GM18520 (cell line): ENCODE measurements at regions not wholly inside any gene's neighbourhood (a gene's known extent, or its start where the extent isn't known, plus 50 kb on each side); places are given as distances from the start of the nearest gene placed in this dataset.

ENCODE experiments used
- ATAC-seq: cut with Tn5 transposase; IDR thresholded peaks from one replicate; pipeline ENCODE4 v1.9.1; 2021; ENCODE audit not compliant: unreplicated experiment

DNA sequence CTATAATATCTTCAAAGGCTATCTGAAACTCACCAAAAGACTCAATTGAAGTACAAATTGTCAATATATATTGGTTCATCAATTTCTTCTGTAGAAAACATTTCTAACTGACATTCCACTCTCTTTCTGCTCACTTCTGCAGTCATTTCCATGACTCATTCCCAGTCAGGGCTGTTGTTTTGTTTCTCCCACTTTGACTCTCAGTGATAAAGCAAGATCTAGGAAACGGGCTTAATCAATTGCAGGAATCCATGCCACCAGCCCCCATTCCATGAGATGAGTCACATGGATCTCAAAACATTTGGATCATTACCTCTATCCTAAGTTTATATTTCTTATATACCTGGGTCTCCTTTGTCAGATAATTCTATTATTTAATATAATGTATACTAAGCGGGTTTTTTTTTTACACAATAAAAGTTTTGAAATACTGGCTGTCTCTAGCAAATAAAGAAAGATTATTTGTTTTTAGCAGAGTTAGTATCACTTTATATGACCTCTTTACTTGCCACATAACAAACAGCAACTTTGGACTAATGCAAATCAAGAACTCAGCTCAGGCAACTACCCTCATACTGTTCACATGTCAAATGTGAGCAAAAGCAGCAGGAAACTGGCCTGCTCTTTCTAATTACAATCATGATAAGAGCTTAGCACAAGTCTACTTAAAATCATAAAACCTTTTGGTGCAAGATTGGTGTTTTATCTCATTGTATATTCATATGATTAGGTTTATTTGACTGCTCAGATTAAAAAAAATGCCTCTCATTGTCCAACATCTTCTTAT lies 251.1 kb upstream of the PIK3C3 start:
- no peak for ATAC-seq

DNA sequence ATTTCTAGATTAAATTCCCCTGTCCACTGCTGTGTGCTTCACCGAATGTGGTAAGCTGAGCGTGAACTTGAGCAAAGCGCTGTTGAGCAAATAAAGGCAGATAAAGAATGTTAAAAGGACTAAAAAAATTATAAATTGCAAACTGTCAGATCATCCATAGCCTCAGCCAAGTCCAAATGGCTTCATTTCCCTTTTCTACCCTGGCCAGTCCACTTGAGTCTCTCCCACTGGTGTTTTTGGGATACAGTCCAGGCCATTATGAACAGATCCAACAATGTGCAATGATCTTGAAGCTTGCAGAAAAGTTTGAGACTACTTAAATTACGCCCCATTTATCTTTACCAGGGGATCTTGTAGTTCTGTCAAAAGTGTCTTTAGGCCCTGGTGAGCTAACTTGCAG lies 254.6 kb upstream of the PIK3C3 start:
- ATAC-seq, result no peak

DNA sequence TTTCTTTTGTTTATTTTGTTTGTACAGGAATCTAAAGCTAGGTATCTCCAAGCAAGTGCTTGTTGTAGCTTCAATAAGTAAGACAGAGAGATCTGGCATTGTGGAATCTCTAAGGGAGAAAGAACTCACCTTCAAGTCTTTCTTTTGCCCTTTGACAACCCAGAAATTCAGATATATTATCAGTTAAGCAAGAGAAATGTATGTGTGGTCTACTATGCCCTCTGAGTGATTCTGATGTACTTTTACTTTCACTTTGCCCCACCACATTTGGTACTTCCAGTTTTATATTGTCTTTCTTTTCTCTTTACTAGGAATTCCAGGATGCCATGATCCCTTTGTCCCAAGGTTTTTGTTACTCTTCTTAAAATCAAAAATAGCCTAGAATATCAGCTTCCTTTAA lies 259.6 kb upstream of the PIK3C3 start:
- no peak for ATAC-seq

DNA sequence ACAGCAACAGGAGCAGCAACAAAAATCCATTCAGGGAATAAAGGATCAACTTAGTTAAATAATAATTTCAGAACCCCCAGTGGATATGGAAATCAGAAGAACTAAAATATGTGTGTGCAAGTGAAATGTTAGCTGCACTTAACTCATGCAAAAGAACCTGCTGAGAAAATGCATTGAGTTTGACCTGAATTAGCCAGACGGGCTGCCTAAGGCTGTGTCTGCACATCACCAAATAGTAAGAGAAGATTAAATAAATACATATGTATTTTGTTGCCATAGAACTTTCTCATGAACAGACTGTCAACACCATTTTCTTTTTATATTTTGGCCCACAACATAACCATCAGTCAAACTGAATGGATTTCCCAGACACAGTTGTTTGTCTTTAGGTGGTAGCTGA lies 262.0 kb upstream of the PIK3C3 start:
- ATAC-seq, result no peak

DNA sequence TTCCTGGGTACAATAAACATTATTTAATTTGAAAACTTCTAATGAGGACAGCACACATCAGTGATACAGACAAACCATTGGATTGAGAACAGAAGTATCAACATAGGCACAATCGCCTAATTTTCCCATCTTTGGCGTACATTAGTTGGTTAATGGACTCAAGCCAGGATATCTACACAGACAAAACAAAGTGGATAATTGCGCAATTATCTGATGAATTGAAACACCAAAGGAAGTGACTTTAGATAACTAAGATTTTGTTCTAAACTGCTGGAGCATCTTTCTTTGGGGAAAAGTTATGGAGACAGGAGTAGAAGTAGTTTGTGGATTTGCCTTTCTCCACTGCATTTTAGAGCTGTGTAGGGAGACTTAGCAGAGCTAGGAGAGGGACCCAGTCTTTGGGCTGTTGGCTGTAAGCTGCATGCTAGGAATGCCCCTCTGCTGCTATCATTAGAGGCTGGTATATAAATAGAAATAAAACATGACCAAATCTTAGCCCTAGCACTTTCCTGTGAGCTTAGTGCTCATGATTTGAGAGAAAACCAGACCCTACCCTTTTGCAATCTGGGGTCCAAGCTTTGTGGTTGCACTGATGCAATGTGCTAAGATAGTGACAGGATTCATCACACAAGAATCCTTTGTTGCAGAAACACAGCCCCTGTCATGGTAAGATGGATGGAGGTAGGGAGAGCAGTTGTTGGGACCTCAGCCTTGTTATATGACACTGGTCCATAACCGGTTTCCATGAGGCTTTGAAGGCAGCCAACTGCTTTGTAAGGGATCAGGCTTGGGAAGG lies 264.5 kb upstream of the PIK3C3 start:
- no peak for ATAC-seq

DNA sequence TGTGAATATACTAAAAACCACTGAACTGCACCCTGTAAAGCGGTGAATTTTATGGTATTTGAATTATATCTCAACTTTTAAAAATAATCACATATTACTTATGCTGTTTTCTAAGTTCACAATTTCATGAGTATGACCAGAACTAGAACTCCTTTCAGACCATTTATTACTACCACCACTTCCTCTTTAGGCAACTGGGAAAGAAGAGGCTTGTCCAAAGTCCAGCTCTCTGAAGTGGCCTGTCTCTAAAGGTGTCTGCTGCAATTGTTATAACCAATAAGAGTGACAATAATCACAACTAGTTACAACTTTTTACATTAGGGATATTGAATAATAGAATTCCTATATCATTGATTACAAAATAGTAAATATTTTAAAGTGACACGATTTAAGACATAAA lies 267.9 kb upstream of the PIK3C3 start:
- no peak for ATAC-seq

DNA sequence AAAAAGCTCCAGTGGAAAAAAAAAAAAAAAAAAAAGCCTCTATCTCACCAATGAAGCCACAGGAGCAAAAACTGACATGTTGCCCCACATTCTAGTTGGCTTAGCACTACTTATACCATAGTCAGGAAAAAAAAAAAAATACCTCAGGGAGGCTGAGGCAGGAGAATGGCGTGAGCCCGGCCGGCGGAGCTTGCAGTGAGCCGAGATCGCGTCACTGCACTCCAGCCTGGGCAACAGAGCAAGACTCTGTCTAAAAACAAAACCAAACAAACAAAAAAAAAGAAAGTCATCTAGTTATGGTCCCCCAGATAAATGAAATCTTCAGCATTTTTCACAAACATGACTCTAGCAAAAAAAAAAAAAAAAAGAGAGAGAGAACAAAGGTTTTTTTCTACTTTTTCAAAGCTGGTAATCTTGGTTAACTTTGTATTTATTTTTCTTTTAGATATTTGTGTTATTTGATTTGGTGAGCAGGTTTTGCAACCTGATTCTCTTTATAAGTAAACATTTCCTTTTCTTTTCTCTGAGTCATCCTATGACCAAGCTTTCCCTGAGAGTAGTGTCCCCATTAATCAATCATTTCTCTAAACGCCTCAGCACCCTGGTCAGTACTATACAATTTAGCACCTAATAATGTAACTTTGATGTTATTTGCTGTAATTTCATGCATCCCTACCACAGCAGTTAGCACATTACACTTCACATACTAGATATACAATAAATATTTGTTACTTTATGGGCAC lies 273.7 kb upstream of the PIK3C3 start:
- ATAC-seq, result no peak

DNA sequence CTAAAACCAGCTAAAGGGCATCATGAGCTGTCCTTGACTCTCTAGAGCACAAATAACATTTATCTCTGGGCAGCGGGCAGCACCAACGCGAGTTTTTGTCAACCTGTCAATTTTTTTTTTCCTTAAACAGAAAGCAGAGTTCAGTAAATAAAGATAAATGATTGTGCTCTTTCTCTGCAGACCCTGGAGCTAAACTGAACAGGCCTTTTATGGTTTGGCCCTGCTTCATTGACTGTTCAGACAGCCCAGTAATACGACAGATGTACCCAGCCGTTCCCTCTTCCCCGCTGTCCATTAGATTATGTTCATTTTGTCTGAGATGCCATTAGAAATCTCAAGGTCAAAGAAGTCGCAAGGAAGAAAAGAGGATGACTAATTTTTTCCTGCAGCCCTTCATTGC lies 280.5 kb upstream of the PIK3C3 start:
- no peak for ATAC-seq

DNA sequence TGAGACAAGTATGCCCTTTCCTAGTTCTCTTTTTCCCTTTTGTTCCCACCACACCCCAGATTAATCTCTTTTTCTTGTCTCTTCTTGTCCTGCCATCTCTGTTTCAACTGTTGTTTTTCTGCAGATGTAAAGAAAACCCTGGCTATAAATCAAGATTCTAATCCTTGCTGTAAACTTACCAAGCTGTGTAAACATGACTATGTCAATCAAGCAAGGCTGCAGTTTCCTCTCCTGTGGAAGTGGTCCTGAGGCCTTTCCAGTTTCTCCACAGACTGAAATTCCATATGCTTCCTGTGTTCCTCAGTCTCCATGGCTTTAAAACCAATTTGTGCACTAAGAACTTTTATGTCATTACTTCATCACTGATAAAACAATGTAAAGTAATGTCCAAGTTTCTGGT lies 288.8 kb upstream of the PIK3C3 start:
- ATAC-seq, result no peak

DNA sequence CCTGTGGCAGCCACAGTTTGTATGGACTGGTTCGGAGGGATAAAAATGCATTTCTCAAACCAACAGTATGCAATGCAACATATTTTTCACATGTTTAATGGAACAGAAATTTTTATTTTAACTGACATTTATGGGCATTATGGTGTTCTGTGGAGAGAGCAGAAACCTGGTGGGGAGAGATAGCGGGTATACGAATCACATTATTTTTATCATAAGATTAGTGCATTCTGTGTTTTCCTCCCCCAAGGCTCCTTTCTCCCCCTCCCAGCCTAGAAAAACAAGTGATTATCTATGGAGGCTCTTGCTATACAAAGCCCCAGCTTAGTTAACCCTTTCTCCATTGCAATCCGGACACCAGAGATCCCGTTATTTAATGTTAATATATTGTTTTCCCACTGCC lies 289.8 kb upstream of the PIK3C3 start:
- ATAC-seq, result no peak

DNA sequence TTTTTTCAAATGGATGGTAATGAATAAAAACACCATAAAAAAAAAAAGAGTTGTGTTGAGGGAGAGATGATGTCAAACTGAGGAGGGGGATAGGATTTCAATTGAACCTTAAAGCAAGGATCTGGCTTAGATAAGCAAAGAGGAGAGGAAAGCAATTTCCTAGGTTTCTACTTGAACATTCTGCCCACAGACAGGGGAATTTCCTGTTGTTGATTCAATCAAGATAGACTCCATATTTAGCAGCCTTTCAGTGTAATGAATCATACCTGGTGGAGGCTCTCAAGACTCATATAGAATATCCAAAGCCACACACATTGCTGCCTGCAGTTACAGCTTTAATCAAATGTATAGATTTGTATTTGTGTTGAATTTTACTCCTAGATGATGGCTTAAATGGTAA lies 294.4 kb upstream of the PIK3C3 start:
- ATAC-seq, result no peak

DNA sequence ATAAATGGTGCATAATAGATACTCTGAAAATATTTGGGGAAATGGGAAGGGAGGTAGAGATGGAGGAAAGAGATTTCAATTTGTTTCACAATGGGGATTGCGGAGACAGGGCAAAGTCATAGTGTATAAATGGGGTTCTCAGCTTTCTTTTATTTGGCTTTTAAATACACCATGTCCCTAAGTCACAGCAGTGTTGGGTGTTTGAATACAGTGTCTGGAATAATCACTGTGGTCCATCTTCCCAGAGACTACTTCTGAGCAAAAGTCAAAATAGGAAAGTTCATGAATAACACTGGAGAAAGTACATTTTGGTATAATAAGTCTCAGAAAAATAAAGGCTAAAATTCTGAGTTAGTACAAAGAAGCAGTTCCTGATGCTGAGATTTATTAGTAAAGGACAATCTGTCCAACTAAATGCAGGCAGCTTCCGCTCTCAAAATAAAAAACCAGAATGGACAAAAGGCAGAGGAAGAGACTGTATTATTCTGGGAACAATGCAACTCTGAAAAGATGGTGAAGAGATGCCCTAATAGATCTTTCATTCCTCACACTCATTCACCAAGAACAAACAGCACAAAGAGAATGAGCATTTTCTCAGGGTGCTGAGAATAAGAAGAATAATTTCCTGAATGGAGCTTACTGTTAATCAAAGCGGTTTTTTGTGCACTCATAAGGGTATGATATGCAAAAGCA lies 295.4 kb upstream of the PIK3C3 start:
- no peak for ATAC-seq

DNA sequence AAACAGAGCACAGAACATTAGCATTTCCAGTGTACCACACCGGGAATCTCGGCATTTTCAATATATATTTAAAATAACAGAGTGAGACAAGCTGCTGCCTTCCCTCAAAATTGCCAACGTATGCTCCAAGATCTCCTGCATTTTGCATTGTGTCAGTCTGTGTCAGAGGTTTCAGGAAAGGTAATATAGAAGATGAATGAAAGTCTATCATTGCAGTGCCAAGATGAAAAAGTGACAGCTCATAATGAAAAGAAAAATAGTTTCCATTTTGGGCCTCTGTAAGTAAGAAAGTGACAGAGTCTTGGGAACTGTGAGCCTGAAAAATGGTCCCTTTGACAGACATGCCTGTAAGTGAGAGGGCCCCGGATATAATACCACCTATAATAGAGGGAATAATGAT lies 297.8 kb upstream of the PIK3C3 start:
- ATAC-seq, result no peak

DNA sequence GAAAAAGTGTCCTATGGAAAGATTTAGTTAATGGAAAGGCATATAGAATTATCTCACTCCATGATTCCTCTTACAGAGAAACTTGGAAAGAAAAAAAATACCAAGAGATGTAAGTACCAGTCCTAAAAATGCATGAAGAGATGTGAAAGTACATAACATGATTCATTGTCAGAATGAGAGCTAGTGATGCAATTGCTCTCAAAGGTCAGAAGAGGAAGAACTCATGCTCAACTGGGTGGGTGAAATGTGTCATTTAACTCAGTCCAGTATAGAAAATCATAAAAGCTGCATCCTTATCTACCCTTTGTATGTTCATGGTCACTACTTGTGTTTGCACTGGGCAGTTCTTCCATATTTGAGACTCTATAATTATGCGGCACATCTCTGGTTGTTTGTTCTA lies 300.0 kb upstream of the PIK3C3 start:
- ATAC-seq, result no peak

DNA sequence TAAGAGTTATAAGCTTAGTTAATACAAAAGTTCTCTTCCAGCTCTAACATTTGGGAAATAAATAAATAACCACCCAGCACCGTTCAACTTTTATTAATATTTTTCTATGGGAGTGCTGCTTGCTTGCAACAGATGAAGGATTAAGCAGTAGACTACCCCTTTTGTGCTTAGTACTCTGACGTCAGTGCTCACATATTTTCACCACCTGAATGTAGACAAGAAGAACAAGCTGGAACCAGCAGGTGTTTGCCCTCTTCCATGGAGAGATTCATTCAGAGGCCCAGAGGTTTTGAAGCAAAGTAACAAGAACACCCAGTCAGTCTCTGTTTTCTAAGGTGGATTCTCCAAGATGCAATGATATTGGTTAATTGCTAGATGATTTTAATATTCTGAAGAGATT lies 307.1 kb upstream of the PIK3C3 start:
- ATAC-seq, result no peak

DNA sequence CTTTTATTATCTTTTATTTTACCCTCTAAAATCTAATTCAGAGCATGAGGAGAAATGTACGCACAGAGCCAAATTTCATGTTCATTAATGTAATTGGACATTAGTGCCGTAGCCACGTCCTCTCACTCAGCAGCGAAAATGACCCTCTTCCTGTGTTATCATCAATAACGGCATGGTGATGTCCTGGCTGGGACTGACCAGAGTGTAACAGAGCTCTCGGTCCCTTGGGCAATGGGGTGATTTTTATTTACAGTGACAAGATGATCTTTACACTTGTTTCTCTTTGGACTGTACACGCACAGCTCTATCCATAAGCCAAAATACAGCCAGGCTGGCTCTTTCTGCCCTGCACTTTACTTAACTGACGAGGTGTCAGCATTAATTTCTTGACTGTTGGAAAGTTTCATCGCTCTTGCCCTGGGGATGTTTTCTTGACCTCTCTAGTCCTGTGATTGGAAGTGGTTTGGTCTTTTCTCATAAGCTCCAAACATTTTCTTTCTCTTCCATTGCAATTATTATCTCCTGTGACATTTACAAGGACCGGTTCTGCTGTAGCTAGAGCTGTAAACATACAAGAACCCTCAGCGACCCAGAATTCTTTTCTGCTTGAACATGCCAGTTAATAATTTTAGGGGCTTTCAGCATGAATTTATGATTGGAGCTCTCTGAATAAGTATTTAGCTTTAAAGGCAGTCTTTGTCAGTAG lies 308.0 kb upstream of the PIK3C3 start:
- ATAC-seq, result no peak

DNA sequence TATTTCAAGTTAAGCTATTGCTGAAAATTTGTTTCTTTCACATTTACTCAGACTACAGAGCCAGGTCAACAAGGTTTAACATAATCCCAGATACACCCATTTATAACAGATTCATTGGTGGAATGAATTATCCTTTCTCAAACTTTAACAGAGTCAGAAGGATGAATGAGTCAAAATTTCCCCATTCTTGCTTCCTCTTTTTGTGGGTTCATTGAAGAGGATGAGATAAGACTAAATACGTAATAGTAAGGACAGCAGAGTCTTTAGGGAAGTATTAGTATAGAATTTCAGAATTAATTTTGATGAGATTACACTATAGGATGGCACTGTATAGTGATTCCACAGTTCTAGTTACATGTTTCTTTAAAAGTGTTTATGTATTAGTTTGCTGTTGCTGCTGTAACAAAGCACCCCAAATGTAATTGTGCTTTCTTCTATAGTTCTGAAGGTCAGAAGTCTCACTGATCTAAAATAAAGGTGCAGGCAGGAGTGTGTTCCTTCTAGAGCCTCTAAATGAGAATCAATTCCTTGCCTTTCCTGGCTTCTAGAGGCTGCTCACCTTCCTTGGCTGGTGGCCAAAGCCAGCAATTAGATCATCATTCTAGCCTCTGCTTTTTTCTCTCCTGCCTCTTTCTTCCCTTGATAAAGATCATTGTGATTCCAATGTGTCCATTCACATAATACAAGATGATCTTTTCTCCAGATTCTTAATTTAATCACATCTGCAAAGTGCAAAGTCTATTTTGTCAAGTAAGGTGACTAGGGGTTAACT lies 309.3 kb upstream of the PIK3C3 start:
- no peak for ATAC-seq

DNA sequence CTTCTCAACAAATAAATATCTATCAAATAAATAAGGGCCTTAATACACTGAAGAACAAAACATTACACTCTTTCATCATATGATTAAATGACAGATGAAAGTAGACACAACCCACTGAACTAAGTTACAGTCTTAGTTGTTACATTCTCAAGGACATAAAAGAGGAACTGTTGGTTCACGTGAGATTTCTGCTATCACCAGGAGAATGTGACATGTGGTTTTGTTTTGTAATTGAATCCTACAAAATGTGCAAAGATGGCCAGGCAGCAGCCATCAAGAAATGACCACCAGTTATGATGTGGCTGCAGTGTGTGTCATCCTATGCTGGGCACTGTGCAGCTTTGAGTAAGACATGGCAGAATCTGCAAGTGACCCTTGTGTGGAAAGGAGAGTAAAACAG lies 310.6 kb upstream of the PIK3C3 start:
- no peak for ATAC-seq

DNA sequence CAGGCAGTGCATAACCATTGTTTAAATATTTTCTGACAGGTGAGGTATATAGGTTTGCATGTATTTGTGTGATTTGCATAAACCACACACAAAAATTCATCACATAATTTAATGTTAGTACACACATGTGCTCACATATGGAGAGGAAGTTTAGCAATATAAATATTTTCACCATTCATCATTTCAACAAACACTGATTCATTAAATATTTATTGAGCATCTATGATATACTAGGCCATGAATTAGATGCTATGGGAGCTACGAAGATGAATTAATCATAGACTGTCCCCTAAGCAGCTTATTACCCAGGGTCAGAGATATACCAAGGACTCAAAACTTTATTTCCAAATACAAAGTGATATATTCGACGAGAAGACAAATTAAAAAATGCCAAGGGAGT lies 311.6 kb upstream of the PIK3C3 start:
- no peak for ATAC-seq

DNA sequence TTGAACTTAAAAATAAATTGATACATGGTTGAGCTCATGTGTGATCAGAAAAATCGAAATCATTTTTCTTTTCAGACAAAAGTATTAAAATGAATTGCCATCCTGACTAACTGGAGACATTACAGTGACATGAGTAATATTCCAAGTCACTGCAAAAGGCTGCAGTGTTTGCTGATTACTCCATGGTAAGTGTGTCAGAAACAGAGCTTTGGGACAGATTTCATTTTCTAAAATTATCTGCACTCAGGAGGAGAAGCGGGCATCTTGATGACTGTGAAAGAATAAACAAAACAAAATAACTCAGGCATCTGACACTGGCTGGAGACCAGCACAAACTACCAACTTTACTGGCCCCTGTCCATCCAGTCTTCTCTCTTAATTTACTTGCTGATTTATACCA lies 312.3 kb upstream of the PIK3C3 start:
- ATAC-seq, result no peak
